ENCODE measurements at regions not wholly inside any gene's neighbourhood (a gene's known extent, or its start where the extent isn't known, plus 50 kb on each side); places are given as distances from the start of the nearest gene placed in this dataset.

DNA sequence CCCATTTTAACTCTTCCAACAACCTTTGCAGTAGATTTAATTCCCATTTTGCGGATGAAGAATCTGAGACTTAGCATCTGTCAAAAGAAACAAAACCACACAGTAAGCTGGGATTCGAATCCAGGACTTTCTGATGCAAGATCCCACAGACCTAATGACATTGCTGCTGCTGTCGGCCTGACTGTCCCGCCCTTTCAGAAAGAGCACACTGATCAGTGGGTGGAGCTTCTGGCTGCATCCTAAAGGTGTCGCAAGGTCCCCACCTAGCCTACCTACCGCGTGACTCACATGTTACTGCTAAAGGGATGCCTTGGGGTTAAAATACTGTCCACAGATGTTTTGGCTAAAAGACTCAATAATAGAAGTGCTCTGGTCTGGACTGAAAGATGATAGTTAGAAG lies 134.7 kb downstream of the EMX2 start:
- no peak for TF ChIP-seq EZH2 (IDR thresholded peaks at IDR 0.05; ENCODE audit: borderline replicate concordance, low read length)
- TF ChIP-seq, protein P1, sequence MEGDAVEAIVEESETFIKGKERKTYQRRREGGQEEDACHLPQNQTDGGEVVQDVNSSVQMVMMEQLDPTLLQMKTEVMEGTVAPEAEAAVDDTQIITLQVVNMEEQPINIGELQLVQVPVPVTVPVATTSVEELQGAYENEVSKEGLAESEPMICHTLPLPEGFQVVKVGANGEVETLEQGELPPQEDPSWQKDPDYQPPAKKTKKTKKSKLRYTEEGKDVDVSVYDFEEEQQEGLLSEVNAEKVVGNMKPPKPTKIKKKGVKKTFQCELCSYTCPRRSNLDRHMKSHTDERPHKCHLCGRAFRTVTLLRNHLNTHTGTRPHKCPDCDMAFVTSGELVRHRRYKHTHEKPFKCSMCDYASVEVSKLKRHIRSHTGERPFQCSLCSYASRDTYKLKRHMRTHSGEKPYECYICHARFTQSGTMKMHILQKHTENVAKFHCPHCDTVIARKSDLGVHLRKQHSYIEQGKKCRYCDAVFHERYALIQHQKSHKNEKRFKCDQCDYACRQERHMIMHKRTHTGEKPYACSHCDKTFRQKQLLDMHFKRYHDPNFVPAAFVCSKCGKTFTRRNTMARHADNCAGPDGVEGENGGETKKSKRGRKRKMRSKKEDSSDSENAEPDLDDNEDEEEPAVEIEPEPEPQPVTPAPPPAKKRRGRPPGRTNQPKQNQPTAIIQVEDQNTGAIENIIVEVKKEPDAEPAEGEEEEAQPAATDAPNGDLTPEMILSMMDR (IDR thresholded peaks at IDR 0.05; ENCODE audit: low read length), result no peak
- Histone ChIP-seq H3K4me1 (ENCODE audit: insufficient read depth, low read length, severe bottlenecking) (no peaks in the 10 kb centered on the region), H3K27ac (ENCODE audit: low read depth, low read length, poor library complexity, severe bottlenecking) (no peak overlapping the region), H3K36me3 (ENCODE audit: insufficient read depth, low read length) (no peaks in the 10 kb centered on the region), H3K79me2 (ENCODE audit: insufficient read depth, low read length) (no peaks in the 10 kb centered on the region), H3K4me3 (ENCODE audit: low read depth, low read length, poor library complexity, severe bottlenecking) (no peak overlapping the region), H4K20me1 (ENCODE audit: insufficient read depth, low read length) (no peaks in the 10 kb centered on the region), H2AFZ (ENCODE audit: low read length) (no peak overlapping the region), H3K4me2 (ENCODE audit: low read length) (no peak overlapping the region), H3K9ac (ENCODE audit: low read length) (no peak overlapping the region), H3K9me2 (ENCODE audit: low read depth, low read length) (no peaks in the 10 kb centered on the region), H3K9me3 (ENCODE audit: low read length) (no peaks in the 10 kb centered on the region), H3K27me3 (ENCODE audit: insufficient read depth, low read length) (no peaks in the 10 kb centered on the region), H3F3A (ENCODE audit: insufficient read depth, low read length) (no peaks in the 10 kb centered on the region)

DNA sequence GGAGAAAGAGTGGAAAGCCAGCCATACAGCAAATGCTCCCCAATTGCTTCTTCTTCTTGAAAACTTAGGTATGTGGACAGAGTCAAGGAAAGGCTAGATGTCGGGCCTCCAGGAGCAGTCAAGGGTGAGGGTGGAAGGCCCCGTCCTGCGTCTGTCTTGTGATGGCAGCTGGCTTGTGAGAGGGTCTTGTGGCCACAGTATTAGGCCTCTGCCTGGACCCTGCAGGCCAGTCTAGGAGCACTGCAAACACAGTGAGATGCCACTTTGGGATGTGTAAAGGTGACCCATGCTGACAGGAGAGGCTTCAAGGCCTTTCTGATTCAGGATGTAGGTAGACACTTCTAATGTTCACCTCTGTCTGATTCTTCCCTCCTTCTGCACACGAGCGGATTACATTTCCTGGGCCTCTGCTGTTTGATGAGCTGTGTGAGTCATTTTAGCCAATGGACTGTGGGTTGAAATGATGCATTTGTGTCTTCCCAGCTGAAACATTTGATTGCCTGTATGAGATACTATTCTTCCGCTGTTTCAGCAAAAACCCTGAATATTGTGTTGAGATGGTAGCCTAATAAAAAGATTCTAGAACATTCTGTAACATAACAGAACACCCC lies 135.4 kb downstream of the EMX2 start:
- H3F3A ChIP-seq (ENCODE audit: insufficient read depth, low read length), result no peaks in the 10 kb centered on the region
- H3K27ac ChIP-seq (ENCODE audit: low read depth, low read length, poor library complexity, severe bottlenecking), result no peak overlapping the region
- no peak overlapping the region for H2AFZ ChIP-seq (ENCODE audit: low read length)
- no peaks in the 10 kb centered on the region for H3K27me3 ChIP-seq (ENCODE audit: insufficient read depth, low read length)
- H3K79me2 ChIP-seq (ENCODE audit: insufficient read depth, low read length), result no peaks in the 10 kb centered on the region
- H3K4me2 ChIP-seq (ENCODE audit: low read length), result no peak overlapping the region
- H3K9me3 ChIP-seq (ENCODE audit: low read length), result no peaks in the 10 kb centered on the region
- H3K36me3 ChIP-seq (ENCODE audit: insufficient read depth, low read length), result no peaks in the 10 kb centered on the region
- TF ChIP-seq, protein P1 (IDR thresholded peaks at IDR 0.05; ENCODE audit: low read length), result no peak
- TF ChIP-seq EZH2 (IDR thresholded peaks at IDR 0.05; ENCODE audit: borderline replicate concordance, low read length), result no peak
- no peaks in the 10 kb centered on the region for H3K4me1 ChIP-seq (ENCODE audit: insufficient read depth, low read length, severe bottlenecking)
- no peak overlapping the region for H3K9ac ChIP-seq (ENCODE audit: low read length)
- no peaks in the 10 kb centered on the region for H4K20me1 ChIP-seq (ENCODE audit: insufficient read depth, low read length)
- no peak overlapping the region for H3K4me3 ChIP-seq (ENCODE audit: low read depth, low read length, poor library complexity, severe bottlenecking)
- no peaks in the 10 kb centered on the region for H3K9me2 ChIP-seq (ENCODE audit: low read depth, low read length)

DNA sequence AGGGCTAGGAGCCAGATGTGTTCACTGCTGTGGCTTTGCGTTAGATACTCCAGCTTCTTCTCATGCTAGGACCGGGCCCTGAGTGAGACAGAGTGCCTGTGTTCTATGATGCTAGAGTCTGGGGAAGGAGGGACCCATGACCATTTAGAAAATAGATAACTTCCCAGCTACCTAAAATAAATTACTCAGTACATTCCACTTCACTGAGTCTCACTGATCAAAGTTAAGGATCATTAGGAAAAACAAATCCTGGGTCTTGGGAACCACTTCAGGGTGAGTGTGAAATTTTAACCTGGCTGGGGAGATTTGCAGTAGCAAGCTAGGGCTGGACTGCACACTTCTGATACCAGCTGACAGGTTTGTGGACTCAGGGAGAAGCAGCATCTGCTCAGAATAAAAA lies 138.1 kb downstream of the EMX2 start:
- no peak overlapping the region for H3K9ac ChIP-seq (ENCODE audit: low read length)
- no peak overlapping the region for H3K4me3 ChIP-seq (ENCODE audit: low read depth, low read length, poor library complexity, severe bottlenecking)
- no peaks in the 10 kb centered on the region for H3K79me2 ChIP-seq (ENCODE audit: insufficient read depth, low read length)
- H3K4me2 ChIP-seq (ENCODE audit: low read length), result no peak overlapping the region
- no peaks in the 10 kb centered on the region for H3K4me1 ChIP-seq (ENCODE audit: insufficient read depth, low read length, severe bottlenecking)
- H3K27me3 ChIP-seq (ENCODE audit: insufficient read depth, low read length), result no peaks in the 10 kb centered on the region
- TF ChIP-seq, protein P1 (IDR thresholded peaks at IDR 0.05; ENCODE audit: low read length), result no peak
- no peak for TF ChIP-seq EZH2 (IDR thresholded peaks at IDR 0.05; ENCODE audit: borderline replicate concordance, low read length)
- H3K9me2 ChIP-seq (ENCODE audit: low read depth, low read length), result no peaks in the 10 kb centered on the region
- no peaks in the 10 kb centered on the region for H3F3A ChIP-seq (ENCODE audit: insufficient read depth, low read length)
- H3K9me3 ChIP-seq (ENCODE audit: low read length), result no peaks in the 10 kb centered on the region
- H2AFZ ChIP-seq (ENCODE audit: low read length), result no peak overlapping the region
- H4K20me1 ChIP-seq (ENCODE audit: insufficient read depth, low read length), result no peaks in the 10 kb centered on the region
- no peaks in the 10 kb centered on the region for H3K36me3 ChIP-seq (ENCODE audit: insufficient read depth, low read length)
- no peak overlapping the region for H3K27ac ChIP-seq (ENCODE audit: low read depth, low read length, poor library complexity, severe bottlenecking)

All from OCI-LY1 (cell line).